ENCODE measurements at regions not wholly inside any gene's neighbourhood (a gene's known extent, or its start where the extent isn't known, plus 50 kb on each side); places are given as distances from the start of the nearest gene placed in this dataset.
"Not testable (repeated sequence)": the region's sequence is repeated elsewhere in the genome, so short reads cannot be mapped to it uniquely, and the experiment has no call there.

GRCh38 chr12:131445184-131445774, 265.6 kb upstream of the SFSWAP start:
- no peak for TF ChIP-seq SP1 (IDR thresholded peaks at IDR 0.05)
- TF ChIP-seq HDGF (IDR thresholded peaks at IDR 0.05; ENCODE audit: borderline replicate concordance), result no peak
- TF ChIP-seq PKNOX1 (IDR thresholded peaks at IDR 0.05), result no peak
- TF ChIP-seq BHLHE40 (IDR thresholded peaks at IDR 0.05; ENCODE audit: borderline replicate concordance), result no peak
- no peak for TF ChIP-seq CTBP1 (IDR thresholded peaks at IDR 0.05; ENCODE audit: borderline replicate concordance)
- no peak for TF ChIP-seq NFRKB (IDR thresholded peaks at IDR 0.05)
- no peak for TF ChIP-seq TARDBP (IDR thresholded peaks at IDR 0.05)
- no peak for TF ChIP-seq FOXK2 (IDR thresholded peaks at IDR 0.05)
- TF ChIP-seq ZNF384 (IDR thresholded peaks at IDR 0.05), result no peak
- no peak for TF ChIP-seq L3MBTL2 (conservative IDR thresholded peaks at IDR 0.05)
- no peak for TF ChIP-seq FOXM1 (IDR thresholded peaks at IDR 0.05; ENCODE audit: borderline replicate concordance)
- TF ChIP-seq SUZ12 (IDR thresholded peaks at IDR 0.05), result no peak
- TF ChIP-seq FOXA1 (IDR thresholded peaks at IDR 0.05), result no peak
- no peak for TF ChIP-seq ELF4 (IDR thresholded peaks at IDR 0.05)
- TF ChIP-seq LEF1 (IDR thresholded peaks at IDR 0.05; ENCODE audit: borderline replicate concordance), result no peak
- no peak for TF ChIP-seq ARNT (IDR thresholded peaks at IDR 0.05)
- ChIA-PET CTCF (no interaction called here), POLR2A (no interaction called here)
- DNase-seq (ENCODE audit: extremely low spot score), result no peak

- TF ChIP-seq FOXA1 (IDR thresholded peaks at IDR 0.05) (no peak), FOXK2 (IDR thresholded peaks at IDR 0.05) (no peak), NFRKB (IDR thresholded peaks at IDR 0.05) (no peak), SP1 (IDR thresholded peaks at IDR 0.05) (no peak), PKNOX1 (IDR thresholded peaks at IDR 0.05) (peak; percentile 52), LEF1 (IDR thresholded peaks at IDR 0.05; ENCODE audit: borderline replicate concordance) (no peak), BHLHE40 (IDR thresholded peaks at IDR 0.05; ENCODE audit: borderline replicate concordance) (no peak), CTBP1 (IDR thresholded peaks at IDR 0.05; ENCODE audit: borderline replicate concordance) (no peak)
- no peak for DNase-seq (ENCODE audit: extremely low spot score)
- ChIA-PET CTCF (no interaction called here), POLR2A (no interaction called here)
These were observed 265.1 kb upstream of the SFSWAP start for GRCh38 chr12:131445795-131446194.

- DNase-seq (ENCODE audit: extremely low spot score); POLR2A ChIA-PET: not testable (repeated sequence)
- CTCF ChIA-PET, result interaction anchor here (0.6 kb wide), 1 partner anchor 516 kb away, joined by 4 read pairs; no protein-coding TSS in a partner anchor
These were observed 263.3 kb upstream of the SFSWAP start for GRCh38 chr12:131447636-131448035.

- CTCF ChIA-PET, result no interaction called here
- no peak for DNase-seq (ENCODE audit: extremely low spot score)
These were observed 262.6 kb upstream of the SFSWAP start for GRCh38 chr12:131448254-131448795.

GRCh38 chr12:131449027-131449426, 261.9 kb upstream of the SFSWAP start:
- POLR2A ChIA-PET, result no interaction called here
- TF ChIP-seq HDGF (IDR thresholded peaks at IDR 0.05; ENCODE audit: borderline replicate concordance), result no peak
- TF ChIP-seq L3MBTL2 (conservative IDR thresholded peaks at IDR 0.05), result no peak
- TF ChIP-seq FOXK2 (IDR thresholded peaks at IDR 0.05), result no peak
- no peak for TF ChIP-seq FOXM1 (IDR thresholded peaks at IDR 0.05; ENCODE audit: borderline replicate concordance)
- no peak for TF ChIP-seq FOXA1 (IDR thresholded peaks at IDR 0.05)
- no peak for TF ChIP-seq CTBP1 (IDR thresholded peaks at IDR 0.05; ENCODE audit: borderline replicate concordance)
- TF ChIP-seq NFRKB (IDR thresholded peaks at IDR 0.05), result no peak
- TF ChIP-seq PKNOX1 (IDR thresholded peaks at IDR 0.05), result no peak
- no peak for TF ChIP-seq TARDBP (IDR thresholded peaks at IDR 0.05)
- CTCF ChIA-PET, result no interaction called here
- no peak for DNase-seq (ENCODE audit: extremely low spot score)

More at GRCh38 chr12:131448254-131448795, 262.6 kb upstream of the SFSWAP start:
- TF ChIP-seq ELF4 (IDR thresholded peaks at IDR 0.05) (no peak), ARNT (IDR thresholded peaks at IDR 0.05) (no peak), FOXM1 (IDR thresholded peaks at IDR 0.05; ENCODE audit: borderline replicate concordance) (no peak), HDGF (IDR thresholded peaks at IDR 0.05; ENCODE audit: borderline replicate concordance) (no peak), FOXA1 (IDR thresholded peaks at IDR 0.05) (no peak), LEF1 (IDR thresholded peaks at IDR 0.05; ENCODE audit: borderline replicate concordance) (no peak), TARDBP (IDR thresholded peaks at IDR 0.05) (no peak), CTBP1 (IDR thresholded peaks at IDR 0.05; ENCODE audit: borderline replicate concordance) (no peak), BHLHE40 (IDR thresholded peaks at IDR 0.05; ENCODE audit: borderline replicate concordance) (no peak), SP1 (IDR thresholded peaks at IDR 0.05) (no peak), ZNF384 (IDR thresholded peaks at IDR 0.05) (no peak)
- POLR2A ChIA-PET, result no interaction called here

GRCh38 chr12:131452444-131452860, 258.4 kb upstream of the SFSWAP start:
- peak; percentile 46 for DNase-seq (ENCODE audit: extremely low spot score)
- TF ChIP-seq FOXM1 (IDR thresholded peaks at IDR 0.05; ENCODE audit: borderline replicate concordance), result no peak
- TF ChIP-seq HDGF (IDR thresholded peaks at IDR 0.05; ENCODE audit: borderline replicate concordance), result no peak
- no peak for TF ChIP-seq SUZ12 (IDR thresholded peaks at IDR 0.05)
- TF ChIP-seq NFRKB (IDR thresholded peaks at IDR 0.05), result no peak
- TF ChIP-seq L3MBTL2 (conservative IDR thresholded peaks at IDR 0.05), result no peak
- no peak for TF ChIP-seq FOXA1 (IDR thresholded peaks at IDR 0.05)
- TF ChIP-seq ELF4 (IDR thresholded peaks at IDR 0.05), result no peak
- no peak for TF ChIP-seq ARNT (IDR thresholded peaks at IDR 0.05)
- TF ChIP-seq LEF1 (IDR thresholded peaks at IDR 0.05; ENCODE audit: borderline replicate concordance), result no peak
- POLR2A ChIA-PET, result no interaction called here
- CTCF ChIA-PET, result interaction anchor here (0.7 to 1.5 kb wide), 2 partner anchors 63 to 320 kb away, joined by 3 to 5 read pairs; no protein-coding TSS in a partner anchor
